ENCODE measurements at regions not wholly inside any gene's neighbourhood (a gene's known extent, or its start where the extent isn't known, plus 50 kb on each side); places are given as distances from the start of the nearest gene placed in this dataset.

- H3K4me3 Mint-ChIP-seq: no peak overlapping the region
- H3K4me1 Mint-ChIP-seq (ENCODE audit: low read depth): peaks cover 41% of the 10 kb centered on the region
- no peak for TF ChIP-seq CTCF (IDR thresholded peaks at IDR 0.05)
- no peak for DNase-seq
- no peak overlapping the region for H3K27ac Mint-ChIP-seq
- no peaks in the 10 kb centered on the region for H3K9me3 Mint-ChIP-seq
- peaks cover 5% of the 10 kb centered on the region for H3K27me3 Mint-ChIP-seq (ENCODE audit: insufficient read depth)
- no peaks in the 10 kb centered on the region for H3K36me3 Mint-ChIP-seq (ENCODE audit: low read depth)
These were observed 210.4 kb upstream of the MARCKS start for GRCh38 chr6:113646701-113647100.

GRCh38 chr6:113647143-113647889 lies 209.8 kb upstream of the MARCKS start:
- Mint-ChIP-seq H3K27me3 (ENCODE audit: insufficient read depth) (peaks cover 5% of the 10 kb centered on the region), H3K36me3 (ENCODE audit: low read depth) (no peaks in the 10 kb centered on the region), H3K4me1 (ENCODE audit: low read depth) (peaks cover 40% of the 10 kb centered on the region), H3K9me3 (no peaks in the 10 kb centered on the region), H3K27ac (no peak overlapping the region), H3K4me3 (no peak overlapping the region)
- DNase-seq: no peak
- no peak for TF ChIP-seq CTCF (IDR thresholded peaks at IDR 0.05)

- Mint-ChIP-seq H3K27me3 (ENCODE audit: insufficient read depth) (peaks cover 2% of the 10 kb centered on the region), H3K4me1 (ENCODE audit: low read depth) (peaks cover 27% of the 10 kb centered on the region), H3K4me3 (no peak overlapping the region), H3K9me3 (no peaks in the 10 kb centered on the region), H3K36me3 (ENCODE audit: low read depth) (no peaks in the 10 kb centered on the region), H3K27ac (no peak overlapping the region)
- no peak for DNase-seq
- TF ChIP-seq CTCF (IDR thresholded peaks at IDR 0.05): no peak
These were observed 208.4 kb upstream of the MARCKS start for GRCh38 chr6:113648698-113649097.

- no peak overlapping the region for H3K27ac Mint-ChIP-seq
These were observed 207.9 kb upstream of the MARCKS start for GRCh38 chr6:113649276-113649675.

GRCh38 chr6:113649880-113650609 lies 207.1 kb upstream of the MARCKS start:
- H3K9me3 Mint-ChIP-seq: no peaks in the 10 kb centered on the region
- H3K36me3 Mint-ChIP-seq (ENCODE audit: low read depth): no peaks in the 10 kb centered on the region
- no peak overlapping the region for H3K4me3 Mint-ChIP-seq
- DNase-seq: no peak
- no peak for TF ChIP-seq CTCF (IDR thresholded peaks at IDR 0.05)
- H3K27ac Mint-ChIP-seq: no peak overlapping the region
- peaks cover 21% of the 10 kb centered on the region for H3K4me1 Mint-ChIP-seq (ENCODE audit: low read depth)
- peaks cover 2% of the 10 kb centered on the region for H3K27me3 Mint-ChIP-seq (ENCODE audit: insufficient read depth)

More at GRCh38 chr6:113649276-113649675, 207.9 kb upstream of the MARCKS start:
- Mint-ChIP-seq H3K27me3 (ENCODE audit: insufficient read depth) (peaks cover 2% of the 10 kb centered on the region), H3K4me3 (no peak overlapping the region), H3K4me1 (ENCODE audit: low read depth) (peaks cover 23% of the 10 kb centered on the region), H3K36me3 (ENCODE audit: low read depth) (no peaks in the 10 kb centered on the region), H3K9me3 (no peaks in the 10 kb centered on the region)
- DNase-seq: no peak
- TF ChIP-seq CTCF (IDR thresholded peaks at IDR 0.05): no peak

Data from HFFc6 (cell line).